Lung (tissue), 11 donors: ENCODE measurements at regions not wholly inside any gene's neighbourhood (a gene's known extent, or its start where the extent isn't known, plus 50 kb on each side); places are given as distances from the start of the nearest gene placed in this dataset.

Experiments
- ATAC-seq: fragments of 200-7000 bp; cut with Tn5 transposase; one replicate; pipeline ENCODE4 v1.9.1; 2020; ENCODE audit warnings: moderate number of reproducible peaks; ENCODE audit not compliant: insufficient read depth, low FRiP score
- DNase-seq, 3 donors: peaks; one replicate each; pipeline ENCODE4 v3.0.0-alpha.2; 2013 to 2017
- H3K27ac ChIP-seq, 2 donors: one replicate each; pipeline ENCODE4 v1.5.1; 2013; ENCODE audit warnings: mild to moderate bottlenecking in 2 of 2, moderate library complexity in 2 of 2, control low read depth in 1 of 2, inconsistent platforms in 1 of 2, low read depth in 1 of 2, low read length in 1 of 2
- H3K27me3 ChIP-seq, 3 donors: one replicate each; pipeline ENCODE4 v1.5.1; 2013; ENCODE audit warnings: low read length in 2 of 3; ENCODE audit not compliant: control insufficient read depth in 3 of 3, insufficient read depth in 3 of 3
- H3K36me3 ChIP-seq, 4 donors: one replicate each; pipeline ENCODE4 v1.5.1; 2013; ENCODE audit warnings: low read length in 4 of 4, mild to moderate bottlenecking in 1 of 4, moderate library complexity in 1 of 4; ENCODE audit not compliant: control insufficient read depth in 4 of 4, insufficient read depth in 4 of 4
- H3K4me1 ChIP-seq, 5 donors: one replicate each; pipeline ENCODE4 v1.5.1; 2013; ENCODE audit warnings: low read length in 5 of 5, mild to moderate bottlenecking in 2 of 5, moderate library complexity in 1 of 5; ENCODE audit not compliant: control insufficient read depth in 5 of 5, insufficient read depth in 5 of 5
- H3K4me3 ChIP-seq: one replicate; pipeline ENCODE4 v1.5.1; 2013; ENCODE audit warnings: mild to moderate bottlenecking, control low read depth, moderate library complexity
- H3K9ac ChIP-seq, 2 donors: one replicate each; pipeline ENCODE4 v1.5.1; 2013; ENCODE audit warnings: low read length in 2 of 2, control low read depth in 1 of 2; ENCODE audit not compliant: insufficient read depth in 1 of 2
- H3K9me3 ChIP-seq, 4 donors: one replicate each; pipeline ENCODE4 v1.5.1; 2013; ENCODE audit warnings: low read length in 3 of 4, mild to moderate bottlenecking in 1 of 4, moderate library complexity in 1 of 4; ENCODE audit not compliant: control insufficient read depth in 4 of 4, insufficient read depth in 3 of 4
- CTCF ChIP-seq: IDR thresholded peaks from 2 replicates; pipeline ENCODE4 v1.5.1; 2012; ENCODE audit warnings: mild to moderate bottlenecking; ENCODE audit errors: control extremely low read depth, extremely low read depth
- WGBS, 2 donors: extraction: QIAGEN DNeasy Blood & Tissue Kit; methylation state at CpG; one replicate each; pipeline ENCODE4 v1.1.7; 2013; 5-methylcytosine and 5-hydroxymethylcytosine counted together
- donor health status: control.
- donor health status: control.
- donor health status: Bipolar disorder and iron deficiency.
- donor health status: healthy.
- donor health status: DM: yes; HTN: yes; CAD: no.

- Histone ChIP-seq H3K9me3 (no peaks in the 10 kb centered on the region), H3K27me3 (peaks cover 0 to 49% (median 2%) of the 10 kb centered on the region in 3 donors), H3K9ac (no peak overlapping the region), H3K4me3 (no peak overlapping the region), H3K27ac (no peak overlapping the region), H3K4me1 (no peaks in the 10 kb centered on the region), H3K36me3 (no peaks in the 10 kb centered on the region)
- no peak for ATAC-seq
- 95% methylated on average over 5 of the region's 5 CpGs for WGBS, 2 donors
- TF ChIP-seq CTCF = no peak
- no peak for DNase-seq
These were observed 789.4 kb downstream of the RPA4 start for GRCh38 chrX:97673135-97673534.

GRCh38 chrX:97682991-97683840 is 799.5 kb downstream of the RPA4 start:
- Histone ChIP-seq H3K27me3 (peaks cover 3 to 25% (median 4%) of the 10 kb centered on the region in 3 donors), H3K36me3 (no peaks in the 10 kb centered on the region), H3K4me1 (no peaks in the 10 kb centered on the region), H3K9me3 (no peaks in the 10 kb centered on the region), H3K27ac (no peak overlapping the region), H3K4me3 (no peak overlapping the region), H3K9ac (no peak overlapping the region)
- DNase-seq (peak; percentile 22 to 67 (median 54)), ATAC-seq (no peak)
- no peak for TF ChIP-seq CTCF
- 68 to 73% methylated on average over 2 to 3 of the region's 3 CpGs for WGBS, 2 donors

DNA sequence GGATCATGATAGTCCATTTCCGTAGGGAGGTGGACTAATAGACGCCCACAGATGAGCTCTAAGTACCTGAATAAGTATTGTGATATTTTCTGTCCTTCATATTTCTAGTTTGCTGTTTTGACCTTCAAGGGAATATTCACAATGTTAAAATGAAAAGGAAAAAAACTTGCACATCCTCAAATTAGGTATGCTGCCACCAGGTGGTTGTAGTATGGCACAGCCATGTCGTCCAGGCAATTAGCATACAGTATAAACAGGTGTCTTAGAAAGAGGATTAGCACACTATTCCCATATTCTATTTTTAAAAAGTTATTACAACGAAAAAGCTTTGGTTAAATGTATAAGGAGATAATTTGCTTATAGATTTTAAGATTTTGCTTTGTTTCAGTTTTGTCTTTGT is 802.0 kb downstream of the RPA4 start:
- Histone ChIP-seq H3K4me1 (no peaks in the 10 kb centered on the region), H3K9ac (no peak overlapping the region), H3K27me3 (peaks cover 0 to 21% (median 7%) of the 10 kb centered on the region in 3 donors), H3K27ac (no peak overlapping the region), H3K4me3 (no peak overlapping the region), H3K9me3 (no peaks in the 10 kb centered on the region), H3K36me3 (no peaks in the 10 kb centered on the region)
- 59 to 61% methylated on average over 4 of the region's 4 CpGs for WGBS, 2 donors
- peak in 2 of 3 donors; percentile 2 to 21 for DNase-seq
- no peak for ATAC-seq
- TF ChIP-seq CTCF = peak; percentile 11
